ENCODE measurements at regions not wholly inside any gene's neighbourhood (a gene's known extent, or its start where the extent isn't known, plus 50 kb on each side); places are given as distances from the start of the nearest gene placed in this dataset.

DNA sequence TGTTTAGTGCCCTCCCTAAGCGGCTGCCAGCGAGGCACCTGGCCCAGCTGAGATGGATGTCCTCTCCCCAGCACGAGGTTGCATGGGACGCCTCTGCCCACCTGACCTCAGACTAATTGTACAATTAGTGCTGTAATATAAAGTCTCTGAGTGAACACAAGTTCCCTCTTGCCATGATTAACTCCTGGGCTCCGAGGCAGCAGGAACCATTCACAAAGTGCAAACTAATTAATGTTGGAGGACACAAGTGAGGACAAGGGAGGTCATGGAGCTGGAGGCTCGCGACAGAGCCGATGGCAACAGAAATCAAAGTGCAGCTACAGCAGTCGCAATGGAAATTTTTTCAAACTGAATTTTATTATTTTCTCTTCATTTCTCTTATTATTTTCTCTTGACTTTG is 156.6 kb upstream of the ADARB2 start:
- Histone ChIP-seq H3K4me2 (ENCODE audit: low read length) (no peak overlapping the region), H3K36me3 (ENCODE audit: low read depth, low read length) (no peaks in the 10 kb centered on the region), H3K27me3 (ENCODE audit: low read length) (no peaks in the 10 kb centered on the region), H3K4me3 (ENCODE audit: low read length) (no peak overlapping the region), H3K27ac (ENCODE audit: low read length) (no peak overlapping the region), H2AFZ (ENCODE audit: low read length) (no peak overlapping the region), H3K9me2 (replicated peaks; ENCODE audit: low read length) (no peaks in the 10 kb centered on the region), H3K79me2 (ENCODE audit: low read length) (no peaks in the 10 kb centered on the region), H3K4me1 (ENCODE audit: insufficient read depth, low read length) (no peaks in the 10 kb centered on the region), H3K9ac (ENCODE audit: low read length) (no peak overlapping the region), H3K9me3 (ENCODE audit: low read length) (no peaks in the 10 kb centered on the region), H3F3A (ENCODE audit: low read length, unreplicated experiment) (no peaks in the 10 kb centered on the region), H4K20me1 (ENCODE audit: low read length) (no peaks in the 10 kb centered on the region)
- intact Hi-C loops (cut with micrococcal nuclease) = no loop called here
- DNase-seq (no peak), ATAC-seq (no peak)
- CTCF ChIA-PET = no interaction called here
- no TSS peak for BruUV-seq (replicated peaks)
- TF ChIP-seq CTCF (conservative IDR thresholded peaks at IDR 0.05; ENCODE audit: low read depth, low read length) = no peak
- POLR2A ChIA-PET (ENCODE audit: unreplicated experiment) = no interaction called here

GRCh38 chr10:1886039-1886438 is 148.7 kb upstream of the ADARB2 start:
- Histone ChIP-seq H3K4me3 (ENCODE audit: low read length) (no peak overlapping the region), H4K20me1 (ENCODE audit: low read length) (no peaks in the 10 kb centered on the region), H3K4me1 (ENCODE audit: insufficient read depth, low read length) (no peaks in the 10 kb centered on the region), H3K4me2 (ENCODE audit: low read length) (no peak overlapping the region), H3K9me3 (ENCODE audit: low read length) (no peaks in the 10 kb centered on the region), H3K79me2 (ENCODE audit: low read length) (no peaks in the 10 kb centered on the region), H3K9ac (ENCODE audit: low read length) (no peak overlapping the region), H3K9me2 (replicated peaks; ENCODE audit: low read length) (no peaks in the 10 kb centered on the region), H3K27ac (ENCODE audit: low read length) (no peak overlapping the region), H3K36me3 (ENCODE audit: low read depth, low read length) (no peaks in the 10 kb centered on the region), H3F3A (ENCODE audit: low read length, unreplicated experiment) (no peaks in the 10 kb centered on the region), H2AFZ (ENCODE audit: low read length) (no peak overlapping the region), H3K27me3 (ENCODE audit: low read length) (no peaks in the 10 kb centered on the region)
- no peak for TF ChIP-seq CTCF (conservative IDR thresholded peaks at IDR 0.05; ENCODE audit: low read depth, low read length)
- TF ChIP-seq EZH2 (IDR thresholded peaks at IDR 0.05; ENCODE audit: low read length, unreplicated experiment) = no peak
- ATAC-seq = no peak
- intact Hi-C loops (cut with micrococcal nuclease) = no loop called here
- no TSS peak for BruUV-seq (replicated peaks)
- ChIA-PET POLR2A (ENCODE audit: unreplicated experiment) (no interaction called here), CTCF (no interaction called here)
- DNase-seq = no peak

GRCh38 chr10:1882728-1883127 is 145.4 kb upstream of the ADARB2 start:
- H3K4me3 ChIP-seq (ENCODE audit: low read length) = no peak overlapping the region
- H2AFZ ChIP-seq (ENCODE audit: low read length) = no peak overlapping the region
- no peaks in the 10 kb centered on the region for H4K20me1 ChIP-seq (ENCODE audit: low read length)
- H3K27ac ChIP-seq (ENCODE audit: low read length) = no peak overlapping the region
- no peaks in the 10 kb centered on the region for H3K4me1 ChIP-seq (ENCODE audit: insufficient read depth, low read length)
- no peak overlapping the region for H3K4me2 ChIP-seq (ENCODE audit: low read length)
- H3K27me3 ChIP-seq (ENCODE audit: low read length) = no peaks in the 10 kb centered on the region
- ChIA-PET POLR2A (ENCODE audit: unreplicated experiment) (no interaction called here), CTCF (no interaction called here)
- BruUV-seq (replicated peaks) = no TSS peak
- ATAC-seq (no peak), DNase-seq (no peak)
- no peaks in the 10 kb centered on the region for H3K9me3 ChIP-seq (ENCODE audit: low read length)
- intact Hi-C loops (cut with micrococcal nuclease) = no loop called here
- no peak for TF ChIP-seq EZH2 (IDR thresholded peaks at IDR 0.05; ENCODE audit: low read length, unreplicated experiment)
- TF ChIP-seq EZH2phosphoT487 (IDR thresholded peaks at IDR 0.05; ENCODE audit: borderline replicate concordance, low read length) = no peak
- no peak for TF ChIP-seq CTCF (conservative IDR thresholded peaks at IDR 0.05; ENCODE audit: low read depth, low read length)
- no peaks in the 10 kb centered on the region for H3K36me3 ChIP-seq (ENCODE audit: low read depth, low read length)
- H3F3A ChIP-seq (ENCODE audit: low read length, unreplicated experiment) = no peaks in the 10 kb centered on the region
- H3K9ac ChIP-seq (ENCODE audit: low read length) = no peak overlapping the region
- no peaks in the 10 kb centered on the region for H3K79me2 ChIP-seq (ENCODE audit: low read length)
- no peaks in the 10 kb centered on the region for H3K9me2 ChIP-seq (replicated peaks; ENCODE audit: low read length)

Measured in PC-3 (cell line).